ENCODE measurements at regions not wholly inside any gene's neighbourhood (a gene's known extent, or its start where the extent isn't known, plus 50 kb on each side); places are given as distances from the start of the nearest gene placed in this dataset.

GRCh38 chr1:222399197-222399596, 148.7 kb downstream of the HHIPL2 start:
- H3K9me2 ChIP-seq (replicated peaks; ENCODE audit: insufficient read depth, low read length) = no peaks in the 10 kb centered on the region
- H3K9me3 ChIP-seq (replicated peaks; ENCODE audit: insufficient read depth, low read length) = no peaks in the 10 kb centered on the region
- no peaks in the 10 kb centered on the region for H4K20me1 ChIP-seq (ENCODE audit: insufficient read depth, low read length)
- H3K79me2 ChIP-seq (ENCODE audit: low read length) = no peaks in the 10 kb centered on the region
- no peak overlapping the region for H3K9ac ChIP-seq (ENCODE audit: low read length)
- H3K27ac ChIP-seq (ENCODE audit: low read length) = no peak overlapping the region
- H3K36me3 ChIP-seq (replicated peaks; ENCODE audit: insufficient read depth, low read length) = no peaks in the 10 kb centered on the region
- TF ChIP-seq EZH2 (optimal IDR thresholded peaks at IDR 0.05; ENCODE audit: low read depth, low read length) (no peak), EZH2phosphoT487 (IDR thresholded peaks at IDR 0.05; ENCODE audit: low read length) (no peak), CTCF (IDR thresholded peaks at IDR 0.05; ENCODE audit: low read length) (no peak)
- no peak overlapping the region for H2AFZ ChIP-seq (ENCODE audit: low read length)
- DNase-seq = no peak
- H3K4me2 ChIP-seq (ENCODE audit: low read depth, low read length) = no peak overlapping the region
- H3K4me3 ChIP-seq (ENCODE audit: low read length) = no peak overlapping the region
- H3K4me1 ChIP-seq (ENCODE audit: low read length) = no peaks in the 10 kb centered on the region
- no peaks in the 10 kb centered on the region for H3K27me3 ChIP-seq (replicated peaks; ENCODE audit: insufficient read depth, low read length)
- no peaks in the 10 kb centered on the region for H3F3A ChIP-seq (ENCODE audit: insufficient read depth, low read length)

GRCh38 chr1:222394224-222394623, 153.7 kb downstream of the HHIPL2 start:
- no peak for DNase-seq
- H3K4me2 ChIP-seq (ENCODE audit: low read depth, low read length) = no peak overlapping the region
- H3K4me1 ChIP-seq (ENCODE audit: low read length) = no peaks in the 10 kb centered on the region
- H4K20me1 ChIP-seq (ENCODE audit: insufficient read depth, low read length) = no peaks in the 10 kb centered on the region
- no peak overlapping the region for H3K4me3 ChIP-seq (ENCODE audit: low read length)
- H3K36me3 ChIP-seq (replicated peaks; ENCODE audit: insufficient read depth, low read length) = no peaks in the 10 kb centered on the region
- H3K9me3 ChIP-seq (replicated peaks; ENCODE audit: insufficient read depth, low read length) = no peaks in the 10 kb centered on the region
- no peaks in the 10 kb centered on the region for H3K79me2 ChIP-seq (ENCODE audit: low read length)
- no peak overlapping the region for H3K27ac ChIP-seq (ENCODE audit: low read length)
- H3K9ac ChIP-seq (ENCODE audit: low read length) = no peak overlapping the region
- H2AFZ ChIP-seq (ENCODE audit: low read length) = no peak overlapping the region
- no peaks in the 10 kb centered on the region for H3K9me2 ChIP-seq (replicated peaks; ENCODE audit: insufficient read depth, low read length)
- H3F3A ChIP-seq (ENCODE audit: insufficient read depth, low read length) = no peaks in the 10 kb centered on the region
- TF ChIP-seq EZH2 (optimal IDR thresholded peaks at IDR 0.05; ENCODE audit: low read depth, low read length) = no peak
- no peak for TF ChIP-seq EZH2phosphoT487 (IDR thresholded peaks at IDR 0.05; ENCODE audit: low read length)
- no peak for TF ChIP-seq CTCF (IDR thresholded peaks at IDR 0.05; ENCODE audit: low read length)
- no peaks in the 10 kb centered on the region for H3K27me3 ChIP-seq (replicated peaks; ENCODE audit: insufficient read depth, low read length)

GRCh38 chr1:222392556-222392955, 155.3 kb downstream of the HHIPL2 start:
- no peaks in the 10 kb centered on the region for H3K9me2 ChIP-seq (replicated peaks; ENCODE audit: insufficient read depth, low read length)
- no peak overlapping the region for H3K4me3 ChIP-seq (ENCODE audit: low read length)
- no peak overlapping the region for H3K27ac ChIP-seq (ENCODE audit: low read length)
- no peak for TF ChIP-seq CTCF (IDR thresholded peaks at IDR 0.05; ENCODE audit: low read length)
- TF ChIP-seq EZH2 (optimal IDR thresholded peaks at IDR 0.05; ENCODE audit: low read depth, low read length) = no peak
- no peak for TF ChIP-seq EZH2phosphoT487 (IDR thresholded peaks at IDR 0.05; ENCODE audit: low read length)
- H3K4me1 ChIP-seq (ENCODE audit: low read length) = no peaks in the 10 kb centered on the region
- no peaks in the 10 kb centered on the region for H3F3A ChIP-seq (ENCODE audit: insufficient read depth, low read length)
- H3K4me2 ChIP-seq (ENCODE audit: low read depth, low read length) = no peak overlapping the region
- no peak overlapping the region for H2AFZ ChIP-seq (ENCODE audit: low read length)
- H3K36me3 ChIP-seq (replicated peaks; ENCODE audit: insufficient read depth, low read length) = no peaks in the 10 kb centered on the region
- no peak for DNase-seq
- H4K20me1 ChIP-seq (ENCODE audit: insufficient read depth, low read length) = no peaks in the 10 kb centered on the region
- H3K27me3 ChIP-seq (replicated peaks; ENCODE audit: insufficient read depth, low read length) = no peaks in the 10 kb centered on the region
- H3K9me3 ChIP-seq (replicated peaks; ENCODE audit: insufficient read depth, low read length) = no peaks in the 10 kb centered on the region
- no peaks in the 10 kb centered on the region for H3K79me2 ChIP-seq (ENCODE audit: low read length)
- no peak overlapping the region for H3K9ac ChIP-seq (ENCODE audit: low read length)
